ENCODE measurements at regions not wholly inside any gene's neighbourhood (a gene's known extent, or its start where the extent isn't known, plus 50 kb on each side); places are given as distances from the start of the nearest gene placed in this dataset.

DNA sequence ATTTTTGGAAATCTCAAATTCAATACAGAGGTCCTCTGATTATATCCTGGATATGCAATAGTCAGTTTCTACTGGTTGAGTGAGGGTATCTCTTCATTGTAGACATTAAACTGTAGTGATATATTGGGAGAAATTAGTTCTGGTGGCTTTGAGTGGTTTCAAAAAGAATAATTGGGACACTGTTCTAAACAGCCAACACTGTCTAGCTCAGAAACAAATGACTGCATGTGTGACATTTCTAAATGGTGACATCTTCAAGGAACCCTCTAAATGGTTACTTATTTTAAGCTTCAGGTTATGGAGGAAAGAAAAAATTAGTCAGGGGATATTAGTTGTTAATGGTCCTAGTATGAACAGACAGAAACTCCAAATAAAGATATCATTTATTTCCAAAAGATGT is 186.2 kb downstream of the LARP7 start:
- TF ChIP-seq, protein P1, sequence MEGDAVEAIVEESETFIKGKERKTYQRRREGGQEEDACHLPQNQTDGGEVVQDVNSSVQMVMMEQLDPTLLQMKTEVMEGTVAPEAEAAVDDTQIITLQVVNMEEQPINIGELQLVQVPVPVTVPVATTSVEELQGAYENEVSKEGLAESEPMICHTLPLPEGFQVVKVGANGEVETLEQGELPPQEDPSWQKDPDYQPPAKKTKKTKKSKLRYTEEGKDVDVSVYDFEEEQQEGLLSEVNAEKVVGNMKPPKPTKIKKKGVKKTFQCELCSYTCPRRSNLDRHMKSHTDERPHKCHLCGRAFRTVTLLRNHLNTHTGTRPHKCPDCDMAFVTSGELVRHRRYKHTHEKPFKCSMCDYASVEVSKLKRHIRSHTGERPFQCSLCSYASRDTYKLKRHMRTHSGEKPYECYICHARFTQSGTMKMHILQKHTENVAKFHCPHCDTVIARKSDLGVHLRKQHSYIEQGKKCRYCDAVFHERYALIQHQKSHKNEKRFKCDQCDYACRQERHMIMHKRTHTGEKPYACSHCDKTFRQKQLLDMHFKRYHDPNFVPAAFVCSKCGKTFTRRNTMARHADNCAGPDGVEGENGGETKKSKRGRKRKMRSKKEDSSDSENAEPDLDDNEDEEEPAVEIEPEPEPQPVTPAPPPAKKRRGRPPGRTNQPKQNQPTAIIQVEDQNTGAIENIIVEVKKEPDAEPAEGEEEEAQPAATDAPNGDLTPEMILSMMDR (IDR thresholded peaks at IDR 0.05) = no peak
- no peak for TF ChIP-seq EZH2 (IDR thresholded peaks at IDR 0.05; ENCODE audit: borderline replicate concordance, insufficient read depth, low read depth, low read length, poor library complexity, severe bottlenecking)

All from B cell (primary cell).